GM19468 (cell line): ENCODE measurements at regions not wholly inside any gene's neighbourhood (a gene's known extent, or its start where the extent isn't known, plus 50 kb on each side); places are given as distances from the start of the nearest gene placed in this dataset.

ENCODE experiments used
- ATAC-seq: cut with Tn5 transposase; IDR thresholded peaks from one replicate; pipeline ENCODE4 v1.9.1; 2021; ENCODE audit warnings: mild to moderate bottlenecking, moderate library complexity, moderate number of reproducible peaks; ENCODE audit not compliant: unreplicated experiment; ENCODE audit errors: extremely low read depth

- ATAC-seq = no peak
Measured at GRCh38 chr5:158027806-158028775, 169.1 kb upstream of the CLINT1 start.

DNA sequence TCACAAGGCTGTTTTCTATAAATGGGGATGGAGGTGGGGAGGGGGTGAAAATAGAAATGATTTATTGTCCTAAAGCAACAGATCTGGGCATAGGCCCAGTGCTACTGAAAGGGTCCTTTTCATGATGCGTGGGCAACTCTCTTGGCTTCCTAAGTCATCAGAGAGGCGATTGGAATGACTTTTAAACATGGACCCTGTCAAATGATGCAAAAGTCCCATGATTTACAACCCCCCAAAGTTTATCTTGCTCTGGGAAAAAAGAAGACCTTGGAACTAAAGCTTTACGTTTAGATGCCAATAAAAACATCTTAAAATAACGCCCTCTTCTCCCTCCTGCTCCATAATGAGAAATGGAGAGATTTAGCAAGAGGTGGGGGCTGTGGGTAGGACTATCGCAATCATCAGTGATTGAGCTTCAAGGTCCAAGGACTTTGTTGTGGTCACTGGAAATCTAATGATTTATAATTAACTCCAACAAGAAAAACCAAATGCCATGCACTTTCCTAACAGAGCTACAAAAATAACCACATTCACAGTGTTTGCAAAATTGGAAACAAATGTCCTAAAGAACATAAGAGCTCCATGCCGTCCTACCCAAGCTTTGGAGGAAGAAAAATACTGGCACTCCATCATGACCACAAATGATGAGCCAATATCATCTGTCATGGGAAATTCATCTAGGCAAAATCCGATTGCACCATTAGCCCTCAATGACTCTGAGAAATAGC is 167.5 kb upstream of the CLINT1 start:
- no peak for ATAC-seq

DNA sequence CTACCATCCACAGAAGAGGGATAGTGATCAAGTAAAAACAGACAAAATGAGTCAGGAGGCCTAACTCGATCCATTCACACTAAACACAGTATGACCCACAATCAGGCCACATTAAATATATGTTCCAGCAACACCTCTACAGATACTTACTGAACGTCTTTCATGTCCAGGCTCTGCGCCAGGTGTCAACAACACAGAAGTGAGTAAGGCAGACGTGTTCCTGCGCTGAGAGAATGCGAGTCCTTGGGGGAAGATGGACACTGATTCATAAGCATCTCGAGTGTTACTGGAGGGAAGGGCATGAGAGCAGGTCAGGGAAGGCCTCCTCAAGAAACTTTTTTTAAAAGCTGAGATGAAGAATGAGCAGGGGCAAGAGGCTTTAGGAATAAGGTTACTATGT is 164.3 kb upstream of the CLINT1 start:
- no peak for ATAC-seq

- ATAC-seq = no peak
Measured at GRCh38 chr5:158022837-158023236, 163.9 kb upstream of the CLINT1 start.

- no peak for ATAC-seq
Measured at GRCh38 chr5:158022393-158022792, 163.4 kb upstream of the CLINT1 start.

DNA sequence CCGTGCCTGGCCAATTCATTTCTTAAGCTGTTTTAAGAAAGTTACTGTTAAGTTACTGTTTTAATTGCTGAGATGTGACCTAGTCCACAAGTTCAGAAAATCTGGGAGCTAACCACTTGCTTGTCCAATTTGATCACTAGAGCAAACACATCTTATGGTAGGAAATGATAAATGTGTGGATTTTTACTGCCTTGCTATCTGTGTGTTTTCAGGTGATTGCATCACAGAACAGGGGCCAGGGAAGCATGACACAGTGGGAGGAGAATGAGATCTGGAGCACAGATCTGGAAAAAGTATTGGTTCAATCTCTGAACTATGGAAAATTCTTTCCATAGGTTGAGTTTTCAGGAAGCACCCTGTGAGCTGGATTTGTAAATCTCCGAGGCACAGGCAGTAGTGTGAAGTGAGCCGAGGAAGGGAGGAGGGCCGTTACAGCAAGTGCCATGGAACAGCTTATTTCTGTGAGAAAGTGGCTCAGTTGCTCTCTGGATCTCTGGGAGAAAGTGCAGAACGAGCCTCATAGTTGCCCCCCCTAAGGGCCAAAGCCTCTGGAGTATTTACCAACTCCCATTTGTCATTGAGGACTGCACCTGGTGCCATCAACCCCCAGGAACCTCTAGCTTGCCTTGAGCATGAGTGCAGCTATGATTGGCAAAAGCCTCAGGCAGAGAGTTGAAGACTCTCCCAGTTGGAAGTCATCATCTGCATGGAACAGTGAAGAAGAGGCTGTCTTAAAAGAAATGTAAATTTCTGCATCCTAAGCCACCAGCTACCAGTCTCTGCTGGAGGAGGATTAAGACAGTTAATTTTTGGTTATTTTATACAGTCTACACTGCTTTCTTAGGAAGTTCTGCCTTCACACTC is 161.8 kb upstream of the CLINT1 start:
- no peak for ATAC-seq

- no peak for ATAC-seq
Measured at GRCh38 chr5:158017469-158017868, 158.5 kb upstream of the CLINT1 start.

GRCh38 chr5:158014372-158014771 is 155.4 kb upstream of the CLINT1 start:
- ATAC-seq = no peak

GRCh38 chr5:158013939-158014338 is 155.0 kb upstream of the CLINT1 start:
- ATAC-seq = no peak

- no peak for ATAC-seq
Measured at GRCh38 chr5:158013303-158013702, 154.4 kb upstream of the CLINT1 start.

GRCh38 chr5:158011422-158011821 is 152.5 kb upstream of the CLINT1 start:
- no peak for ATAC-seq

DNA sequence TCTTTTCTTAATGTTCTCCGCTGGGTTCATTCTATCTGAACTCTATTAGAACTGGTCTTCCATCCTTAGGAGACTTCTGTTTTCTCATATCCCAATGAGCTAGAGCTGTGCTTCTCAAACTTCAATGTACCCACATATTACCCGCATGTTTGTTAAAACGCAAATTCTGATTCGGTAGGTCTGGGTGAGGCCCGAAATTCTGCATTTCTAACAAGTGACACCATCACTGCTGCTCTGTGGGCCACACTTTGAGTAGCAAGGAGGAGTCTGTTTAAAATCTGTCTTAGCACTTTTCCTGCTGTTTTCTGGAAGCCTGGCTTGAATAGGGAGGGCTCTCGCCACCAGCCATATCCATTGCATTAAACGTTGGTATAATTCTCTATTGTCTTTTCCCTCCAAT is 151.9 kb upstream of the CLINT1 start:
- no peak for ATAC-seq

GRCh38 chr5:158007336-158007735 is 148.4 kb upstream of the CLINT1 start:
- no peak for ATAC-seq

DNA sequence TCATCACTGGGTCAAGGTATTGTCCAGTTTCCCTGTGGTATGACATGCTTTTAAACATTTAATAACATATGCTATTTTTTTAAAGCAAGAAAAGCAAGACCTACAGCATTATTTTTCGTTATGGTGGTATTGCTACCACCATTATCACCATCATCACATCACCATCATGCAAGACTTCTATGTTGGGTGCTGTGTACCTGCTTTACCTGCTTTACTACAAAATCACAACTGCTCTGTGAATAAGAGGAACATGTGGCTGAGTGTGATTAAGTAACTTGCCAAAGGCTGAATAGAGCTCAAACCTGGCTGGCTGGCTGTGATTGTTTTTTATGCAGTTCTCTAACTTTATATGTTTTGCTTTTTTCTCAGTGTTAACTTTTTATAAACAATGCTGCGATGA is 140.8 kb upstream of the CLINT1 start:
- ATAC-seq = no peak

DNA sequence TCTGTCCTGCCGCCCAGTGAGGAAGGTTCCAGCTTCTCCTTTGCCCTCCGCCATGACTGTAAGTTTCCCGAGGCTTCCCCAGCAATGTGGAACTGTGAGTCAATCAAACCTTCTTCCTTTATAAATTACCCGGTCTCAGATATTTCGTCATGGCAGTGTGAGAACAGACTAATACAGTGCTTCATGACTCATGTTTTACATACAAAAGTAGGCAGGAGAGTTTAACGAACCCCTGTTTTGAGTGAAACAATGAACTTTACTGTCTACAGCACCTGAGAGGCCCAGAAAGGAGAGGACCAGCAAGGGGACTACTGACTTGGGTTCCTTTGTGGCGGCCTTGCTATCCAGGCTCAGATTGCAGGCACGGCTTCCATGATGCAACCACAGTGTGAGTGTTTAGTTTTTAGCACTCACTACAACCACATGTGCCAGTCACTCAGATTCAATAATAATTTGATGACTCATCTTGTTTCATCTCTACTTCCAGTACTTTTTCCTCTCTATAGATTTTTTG is 139.1 kb upstream of the CLINT1 start:
- ATAC-seq = no peak

- no peak for ATAC-seq
Measured at GRCh38 chr5:157994906-157995519, 136.1 kb upstream of the CLINT1 start.

DNA sequence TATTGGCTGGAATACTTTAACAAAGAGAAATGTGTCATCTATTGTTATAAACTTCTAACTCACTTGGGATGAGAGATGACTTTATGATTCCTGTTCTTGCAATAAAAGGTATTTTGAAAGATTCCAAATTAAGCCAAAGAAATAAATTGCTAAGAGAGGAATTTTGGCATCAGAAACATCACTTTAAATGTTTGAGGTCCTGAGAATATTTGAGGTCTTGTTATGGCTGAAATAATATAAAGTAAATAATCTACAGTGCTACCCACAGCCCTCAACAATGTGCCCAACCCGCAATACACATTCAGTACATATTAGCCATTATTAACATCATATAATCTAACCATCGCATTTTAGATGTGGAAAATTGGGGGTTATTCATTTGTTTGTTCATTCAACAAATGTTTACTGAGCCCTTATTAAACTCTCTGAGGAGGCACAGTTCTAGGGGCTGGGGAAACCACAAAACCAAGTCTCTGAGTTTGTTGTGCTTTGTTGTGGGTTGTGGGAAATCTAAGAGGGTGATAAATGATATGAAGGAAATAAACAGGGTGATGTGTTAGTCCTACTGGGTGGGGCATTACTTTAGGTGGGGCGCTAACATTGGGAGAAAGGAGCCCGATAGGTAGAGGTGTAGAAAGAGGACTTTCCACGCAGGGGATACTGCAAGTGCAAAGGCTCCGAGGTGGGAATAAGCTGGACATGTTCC is 135.2 kb upstream of the CLINT1 start:
- no peak for ATAC-seq

DNA sequence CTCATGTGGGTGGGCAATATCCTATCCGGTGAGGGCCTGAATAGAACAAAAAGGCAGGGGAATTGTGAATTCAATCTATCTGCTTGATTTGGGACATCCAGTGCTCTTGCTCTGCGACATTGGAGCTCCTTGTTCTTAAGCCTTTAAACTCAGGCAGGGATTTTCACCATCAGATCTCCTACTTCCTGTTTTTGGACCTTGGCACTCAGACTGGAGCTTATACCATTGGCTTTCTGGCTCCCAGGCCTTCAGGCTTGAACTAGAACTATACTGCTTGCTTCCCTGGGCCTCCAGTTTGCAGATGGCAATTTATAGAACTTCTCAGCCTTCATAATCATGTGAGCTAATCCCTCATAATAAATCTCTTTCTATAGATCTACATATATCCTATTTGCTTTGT is 134.3 kb upstream of the CLINT1 start:
- ATAC-seq = no peak

- ATAC-seq = no peak
Measured at GRCh38 chr5:157990583-157991181, 131.7 kb upstream of the CLINT1 start.
